ENCODE measurements at regions not wholly inside any gene's neighbourhood (a gene's known extent, or its start where the extent isn't known, plus 50 kb on each side); places are given as distances from the start of the nearest gene placed in this dataset.

DNA sequence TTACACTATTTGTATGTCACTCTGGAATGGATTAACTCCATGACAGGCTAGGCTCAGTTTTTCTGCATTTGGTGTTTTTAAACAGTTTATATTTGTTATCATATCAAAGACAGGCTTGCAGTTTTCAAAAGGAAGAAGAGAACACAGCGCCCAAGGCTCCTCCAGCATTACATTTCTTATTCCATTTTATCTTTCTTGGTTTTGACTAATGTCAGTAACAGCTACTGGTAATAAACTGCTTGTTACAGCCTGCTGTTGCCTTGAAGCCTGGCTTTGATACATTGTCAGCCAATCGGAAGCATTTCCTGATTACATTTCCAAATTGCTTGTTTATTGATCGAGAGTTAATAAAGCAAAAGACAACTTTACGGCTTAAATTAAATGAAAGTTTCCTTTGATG lies 166.0 kb upstream of the MDFIC start:
- no peak for DNase-seq
- Histone ChIP-seq H3K36me3 (no peaks in the 10 kb centered on the region), H3K4me3 (no peak overlapping the region), H3K27me3 (no peaks in the 10 kb centered on the region), H3K9me3 (replicated peaks) (no peaks in the 10 kb centered on the region), H3K27ac (no peak overlapping the region), H3K4me1 (no peaks in the 10 kb centered on the region)

DNA sequence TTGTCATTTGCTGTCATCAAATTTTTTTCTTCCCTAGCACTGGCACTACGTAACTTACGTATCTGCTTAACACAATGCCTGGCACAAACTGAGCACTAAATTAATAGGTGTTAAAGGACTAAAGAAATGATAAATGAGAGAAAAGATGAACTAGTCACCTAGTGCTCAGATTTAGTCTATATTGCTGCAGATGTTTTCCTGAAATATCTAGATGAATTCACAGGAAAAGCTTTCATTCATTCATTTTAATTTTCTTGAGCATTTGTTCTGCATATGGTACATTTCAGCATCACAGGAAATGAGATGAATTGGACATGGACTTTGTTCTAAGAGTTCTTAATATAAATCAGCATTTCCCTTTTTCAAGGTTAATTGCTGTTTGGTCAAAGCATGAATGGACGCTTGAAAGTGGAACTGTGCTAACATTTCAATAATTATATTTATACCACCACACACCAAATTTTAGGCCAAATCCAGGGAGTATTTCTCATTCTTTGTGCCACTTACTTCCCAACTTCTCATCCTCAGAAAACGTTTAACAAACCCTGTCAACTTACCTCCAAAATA lies 163.2 kb upstream of the MDFIC start:
- no peaks in the 10 kb centered on the region for H3K36me3 ChIP-seq
- H3K9me3 ChIP-seq (replicated peaks): no peaks in the 10 kb centered on the region
- no peak overlapping the region for H3K4me3 ChIP-seq
- DNase-seq: no peak
- H3K4me1 ChIP-seq: no peaks in the 10 kb centered on the region
- no peaks in the 10 kb centered on the region for H3K27me3 ChIP-seq
- H3K27ac ChIP-seq: no peak overlapping the region

GRCh38 chr7:114759347-114760062 lies 162.4 kb upstream of the MDFIC start:
- Histone ChIP-seq H3K4me3 (no peak overlapping the region), H3K27ac (no peak overlapping the region), H3K9me3 (replicated peaks) (no peaks in the 10 kb centered on the region), H3K4me1 (no peaks in the 10 kb centered on the region), H3K27me3 (no peaks in the 10 kb centered on the region), H3K36me3 (no peaks in the 10 kb centered on the region)
- DNase-seq: no peak

- Histone ChIP-seq H3K27ac (no peak overlapping the region), H3K4me3 (no peak overlapping the region), H3K36me3 (no peaks in the 10 kb centered on the region)
Measured at GRCh38 chr7:114760477-114760876, 161.4 kb upstream of the MDFIC start.

DNA sequence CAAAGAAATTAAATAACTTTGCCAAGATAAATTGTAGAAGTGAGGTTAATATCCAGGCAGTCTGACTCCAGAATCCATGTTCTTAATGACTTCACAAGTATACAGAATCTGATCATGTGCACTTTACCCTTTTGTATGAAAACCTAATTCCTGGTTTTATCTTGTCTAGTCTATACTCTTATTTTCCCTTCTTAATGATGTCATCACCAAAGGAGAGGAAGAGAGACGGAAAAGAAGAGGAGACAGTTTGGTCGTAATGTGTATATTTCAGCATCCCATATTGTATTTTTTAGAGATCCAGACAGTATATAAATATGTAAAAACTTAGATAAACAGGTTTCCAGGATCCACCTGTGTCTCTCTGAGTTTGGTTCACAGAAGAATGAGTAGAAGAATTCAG lies 159.9 kb upstream of the MDFIC start:
- H3K27ac ChIP-seq: no peak overlapping the region
- H3K4me3 ChIP-seq: no peak overlapping the region
- no peak for DNase-seq
- no peaks in the 10 kb centered on the region for H3K4me1 ChIP-seq
- H3K27me3 ChIP-seq: no peaks in the 10 kb centered on the region
- H3K9me3 ChIP-seq (replicated peaks): no peaks in the 10 kb centered on the region
- no peaks in the 10 kb centered on the region for H3K36me3 ChIP-seq

More at GRCh38 chr7:114760477-114760876, 161.4 kb upstream of the MDFIC start:
- no peak for DNase-seq
- H3K9me3 ChIP-seq (replicated peaks): no peaks in the 10 kb centered on the region
- no peaks in the 10 kb centered on the region for H3K27me3 ChIP-seq
- H3K4me1 ChIP-seq: no peaks in the 10 kb centered on the region

DNA sequence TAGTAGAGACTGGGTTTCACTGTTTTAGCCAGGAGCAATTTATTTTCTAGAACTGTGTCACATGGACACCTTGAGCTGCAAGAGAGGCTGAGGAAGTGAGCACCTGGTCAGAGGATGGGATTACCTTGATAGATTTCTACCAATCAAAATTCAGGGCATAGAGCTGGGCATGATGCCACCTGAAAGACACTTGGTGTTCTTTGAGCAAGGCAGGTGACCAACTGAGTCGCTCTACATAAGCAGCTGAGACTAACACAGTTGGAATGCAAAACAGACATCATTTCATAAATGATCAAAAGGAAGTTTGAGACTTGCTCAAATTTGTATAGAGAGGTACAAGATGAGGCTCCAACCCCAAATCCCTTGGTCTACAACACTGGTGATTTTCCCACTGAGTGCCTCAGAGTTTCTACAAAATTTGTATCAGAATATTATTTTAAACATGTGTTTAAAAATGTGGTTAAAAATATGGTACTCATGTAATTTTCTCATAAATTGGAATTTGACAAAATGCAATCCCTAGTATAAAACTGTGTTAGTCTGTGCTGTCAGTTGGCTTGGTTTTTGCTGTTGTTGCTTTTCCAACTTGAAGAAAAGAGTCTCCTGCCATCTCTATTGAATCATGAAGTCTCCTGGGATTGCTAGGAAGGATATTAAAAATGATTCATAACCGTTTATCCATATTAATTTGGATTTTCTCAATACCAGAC lies 156.4 kb upstream of the MDFIC start:
- no peaks in the 10 kb centered on the region for H3K4me1 ChIP-seq
- DNase-seq: no peak
- H3K4me3 ChIP-seq: no peak overlapping the region
- H3K36me3 ChIP-seq: no peaks in the 10 kb centered on the region
- H3K27me3 ChIP-seq: no peaks in the 10 kb centered on the region
- H3K27ac ChIP-seq: no peak overlapping the region
- H3K9me3 ChIP-seq (replicated peaks): 0 out of 2 replicates have a peak, but pooled peaks cover 1% of the 10 kb centered on the region

DNA sequence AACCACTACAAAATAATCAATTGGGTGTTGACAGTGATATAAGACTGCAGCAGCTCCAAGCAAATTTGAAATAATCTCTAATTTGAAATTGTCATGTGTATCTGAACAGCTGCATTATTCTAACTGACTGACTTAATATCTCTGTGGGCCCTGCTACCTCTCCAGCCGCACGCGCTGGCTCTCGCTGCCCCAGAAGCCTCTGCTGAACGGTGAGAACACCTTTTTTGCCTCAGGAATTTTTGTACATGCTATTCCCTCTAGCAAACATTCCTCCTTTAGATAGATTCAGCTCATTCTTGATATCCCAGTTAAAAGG lies 155.9 kb upstream of the MDFIC start:
- no peaks in the 10 kb centered on the region for H3K27me3 ChIP-seq
- DNase-seq: no peak
- H3K4me3 ChIP-seq: no peak overlapping the region
- no peaks in the 10 kb centered on the region for H3K36me3 ChIP-seq
- no peak overlapping the region for H3K27ac ChIP-seq
- H3K4me1 ChIP-seq: no peaks in the 10 kb centered on the region
- 0 out of 2 replicates have a peak, but pooled peaks cover 3% of the 10 kb centered on the region for H3K9me3 ChIP-seq (replicated peaks)

DNA sequence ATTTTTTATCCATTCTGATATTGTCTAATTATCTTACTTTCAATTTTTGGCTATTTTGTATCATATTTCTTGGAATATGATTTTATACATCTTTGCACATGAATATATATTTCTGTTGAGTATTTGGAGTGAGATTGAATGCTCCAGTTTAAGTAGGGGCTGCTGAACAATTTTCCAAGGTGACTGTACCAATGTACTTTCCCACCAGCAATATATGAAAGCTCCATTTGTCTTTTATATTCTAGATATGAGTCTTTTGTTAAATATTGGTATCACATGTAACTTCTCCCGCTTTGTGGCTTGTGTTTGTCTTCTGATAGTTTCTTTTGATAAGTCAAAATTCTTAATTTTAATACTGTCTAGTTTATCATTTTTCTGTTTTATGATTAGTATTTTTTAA lies 144.6 kb upstream of the MDFIC start:
- Histone ChIP-seq H3K36me3 (no peaks in the 10 kb centered on the region), H3K27ac (no peak overlapping the region), H3K27me3 (no peaks in the 10 kb centered on the region), H3K4me1 (no peaks in the 10 kb centered on the region), H3K9me3 (replicated peaks) (no peaks in the 10 kb centered on the region), H3K4me3 (no peak overlapping the region)
- DNase-seq: no peak

GRCh38 chr7:114783508-114783907 lies 138.4 kb upstream of the MDFIC start:
- Histone ChIP-seq H3K9me3 (replicated peaks) (no peaks in the 10 kb centered on the region), H3K4me1 (no peaks in the 10 kb centered on the region), H3K36me3 (no peaks in the 10 kb centered on the region), H3K27me3 (no peaks in the 10 kb centered on the region), H3K27ac (no peak overlapping the region), H3K4me3 (no peak overlapping the region)
- DNase-seq: no peak

DNA sequence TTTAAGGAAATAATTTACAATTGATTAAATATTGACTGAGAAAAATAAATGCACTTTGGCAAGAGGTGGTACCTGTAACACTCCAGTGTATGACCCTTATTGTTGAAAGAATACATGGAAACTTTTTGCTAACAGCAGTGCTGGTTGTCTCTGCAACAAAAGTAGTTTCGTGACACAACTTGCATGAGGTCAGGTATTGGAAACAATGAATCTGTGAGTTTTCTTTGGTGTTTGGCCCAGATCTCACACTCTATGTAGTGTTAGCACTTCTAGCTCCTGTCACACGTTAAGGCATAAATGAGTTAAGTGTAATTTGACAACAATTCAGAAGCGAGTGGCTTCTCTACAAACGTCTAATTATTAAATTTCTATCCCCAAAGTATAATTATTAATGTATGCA lies 137.7 kb upstream of the MDFIC start:
- no peaks in the 10 kb centered on the region for H3K36me3 ChIP-seq
- H3K9me3 ChIP-seq (replicated peaks): no peaks in the 10 kb centered on the region
- H3K4me3 ChIP-seq: no peak overlapping the region
- no peak overlapping the region for H3K27ac ChIP-seq
- no peak for DNase-seq
- no peaks in the 10 kb centered on the region for H3K4me1 ChIP-seq
- H3K27me3 ChIP-seq: no peaks in the 10 kb centered on the region

DNA sequence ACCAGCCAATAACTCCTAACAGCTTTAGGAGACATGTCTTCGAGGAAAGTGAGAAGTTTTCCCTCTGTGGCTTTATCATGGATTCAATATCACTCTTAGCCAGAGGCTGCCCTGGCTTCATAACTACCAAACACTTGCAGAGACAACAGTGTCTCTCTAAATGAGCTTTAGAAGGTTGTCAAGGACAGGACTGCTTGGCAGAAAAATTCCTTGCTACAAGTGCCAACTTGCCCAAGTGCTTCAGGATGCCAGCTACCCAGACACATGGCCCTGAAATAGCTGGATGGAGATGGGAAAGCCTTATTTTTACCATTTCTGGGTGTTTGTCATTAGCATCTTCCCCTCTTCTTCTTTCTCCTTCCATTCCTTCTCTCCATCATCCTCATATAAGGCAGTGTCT lies 137.1 kb upstream of the MDFIC start:
- Histone ChIP-seq H3K4me1 (no peaks in the 10 kb centered on the region), H3K4me3 (no peak overlapping the region), H3K27ac (no peak overlapping the region), H3K36me3 (no peaks in the 10 kb centered on the region), H3K9me3 (replicated peaks) (no peaks in the 10 kb centered on the region), H3K27me3 (no peaks in the 10 kb centered on the region)
- DNase-seq: no peak

- H3K27me3 ChIP-seq: no peaks in the 10 kb centered on the region
- H3K4me3 ChIP-seq: no peak overlapping the region
- no peak overlapping the region for H3K27ac ChIP-seq
- H3K36me3 ChIP-seq: no peaks in the 10 kb centered on the region
- H3K4me1 ChIP-seq: no peaks in the 10 kb centered on the region
- H3K9me3 ChIP-seq (replicated peaks): no peaks in the 10 kb centered on the region
- no peak for DNase-seq
Measured at GRCh38 chr7:114785496-114785895, 136.4 kb upstream of the MDFIC start.

DNA sequence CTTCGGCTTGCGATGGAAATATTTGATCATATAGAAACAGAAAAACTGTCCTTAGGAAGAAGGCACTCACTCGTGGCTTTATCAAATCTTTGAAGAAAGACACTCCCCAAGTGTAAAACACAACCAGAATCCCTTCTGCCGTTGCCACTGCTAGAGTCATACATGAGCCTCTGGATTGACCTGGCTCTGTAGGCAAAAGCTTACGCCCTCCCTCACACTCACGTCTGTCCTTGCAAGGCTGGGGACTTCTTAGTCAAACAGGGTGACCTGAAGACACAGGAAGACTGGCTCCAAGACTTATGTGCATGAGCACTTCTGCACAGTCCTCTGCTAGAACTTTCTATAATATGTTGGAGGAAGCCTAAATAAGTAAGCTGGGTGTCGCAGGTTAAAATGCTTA lies 135.4 kb upstream of the MDFIC start:
- Histone ChIP-seq H3K36me3 (no peaks in the 10 kb centered on the region), H3K9me3 (replicated peaks) (no peaks in the 10 kb centered on the region), H3K4me1 (no peaks in the 10 kb centered on the region), H3K4me3 (no peak overlapping the region), H3K27me3 (no peaks in the 10 kb centered on the region), H3K27ac (no peak overlapping the region)
- no peak for DNase-seq

DNA sequence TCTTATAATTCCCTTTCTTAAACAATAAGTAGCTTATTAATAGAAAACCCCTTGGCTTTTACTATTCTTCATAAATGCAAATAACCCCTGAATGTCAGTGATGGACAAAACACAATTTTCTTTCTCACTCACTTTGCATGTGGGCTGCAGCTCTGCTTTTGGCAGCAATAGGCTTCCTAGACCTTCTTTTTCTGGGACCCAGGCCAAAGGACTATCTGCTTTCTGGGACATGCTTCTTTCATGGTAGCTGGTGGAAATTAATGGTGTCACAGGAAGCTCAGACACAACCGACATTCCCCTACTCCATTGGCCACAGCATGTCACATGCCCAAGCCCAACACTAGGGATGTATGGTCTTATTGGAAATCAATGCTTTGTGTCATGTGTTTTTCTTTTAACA lies 134.3 kb upstream of the MDFIC start:
- no peak overlapping the region for H3K4me3 ChIP-seq
- H3K27ac ChIP-seq: no peak overlapping the region
- H3K36me3 ChIP-seq: no peaks in the 10 kb centered on the region
- DNase-seq: no peak
- H3K4me1 ChIP-seq: no peaks in the 10 kb centered on the region
- H3K9me3 ChIP-seq (replicated peaks): no peaks in the 10 kb centered on the region
- no peaks in the 10 kb centered on the region for H3K27me3 ChIP-seq

DNA sequence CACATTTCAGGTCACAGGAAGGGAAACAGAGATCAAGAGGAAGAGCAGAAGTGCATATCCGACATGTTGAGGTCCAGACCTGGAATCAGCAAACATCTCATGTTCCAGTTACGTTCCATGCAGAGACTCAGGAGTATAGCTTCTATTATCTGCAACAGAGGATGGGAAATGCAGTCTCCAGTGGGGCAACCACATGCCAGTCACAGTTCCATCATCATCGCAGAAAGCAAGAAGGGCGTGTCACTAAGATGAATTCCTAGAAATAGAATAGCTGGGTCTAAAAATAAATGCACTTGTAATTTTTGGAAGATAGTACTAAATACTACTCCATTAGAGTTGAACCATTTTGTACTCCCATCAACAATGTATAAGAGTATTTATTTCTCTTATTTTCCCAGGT lies 133.2 kb upstream of the MDFIC start:
- no peak for DNase-seq
- no peak overlapping the region for H3K27ac ChIP-seq

GRCh38 chr7:114789161-114789560 lies 132.7 kb upstream of the MDFIC start:
- Histone ChIP-seq H3K27me3 (no peaks in the 10 kb centered on the region), H3K9me3 (replicated peaks) (no peaks in the 10 kb centered on the region), H3K27ac (no peak overlapping the region), H3K36me3 (no peaks in the 10 kb centered on the region), H3K4me1 (no peaks in the 10 kb centered on the region), H3K4me3 (no peak overlapping the region)
- no peak for DNase-seq

More for the DNA sequence above, 133.2 kb upstream of the MDFIC start:
- Histone ChIP-seq H3K4me3 (no peak overlapping the region), H3K36me3 (no peaks in the 10 kb centered on the region), H3K4me1 (no peaks in the 10 kb centered on the region), H3K27me3 (no peaks in the 10 kb centered on the region), H3K9me3 (replicated peaks) (no peaks in the 10 kb centered on the region)

Measured in SJCRH30 (cell line).